CD8-positive, alpha-beta memory T cell (primary cell): ENCODE measurements at regions not wholly inside any gene's neighbourhood (a gene's known extent, or its start where the extent isn't known, plus 50 kb on each side); places are given as distances from the start of the nearest gene placed in this dataset.

ENCODE experiments used
- CTCF ChIA-PET: fragments of 350-600 bp; sonication (Branson Sonifier 250); formaldehyde crosslinking; loops from one replicate; lab custom pipeline; 2021; ENCODE audit warnings: antibody characterized with exemption; lab: Charles Lee
- POLR2A ChIA-PET: fragments of 350-600 bp; sonication (Branson Sonifier 250); formaldehyde crosslinking; loops from one replicate; lab custom pipeline; 2021; ENCODE audit warnings: antibody characterized with exemption; lab: Charles Lee
- DNase-seq, 5 donors: peaks; one replicate each; pipeline versions ENCODE4 v3.0.0 to v3.0.0-alpha.2; 2020 to 2022; ENCODE audit warnings: mixed read lengths in 1 of 5
- H3K27ac ChIP-seq: one replicate; pipeline ENCODE4 v1.7.0; 2013; ENCODE audit warnings: low read depth, mild to moderate bottlenecking, low read length, moderate library complexity
- H3K27me3 ChIP-seq: 2 replicates; pipeline ENCODE4 v1.7.0; 2013; ENCODE audit warnings: low read length, mild to moderate bottlenecking; ENCODE audit not compliant: insufficient read depth, poor library complexity, severe bottlenecking
- H3K36me3 ChIP-seq: 2 replicates; pipeline ENCODE4 v1.7.0; 2013; ENCODE audit warnings: mild to moderate bottlenecking, low read length, moderate library complexity; ENCODE audit not compliant: insufficient read depth
- H3K4me1 ChIP-seq: 2 replicates; pipeline ENCODE4 v1.7.0; 2013; ENCODE audit warnings: mild to moderate bottlenecking, low read length, moderate library complexity; ENCODE audit not compliant: insufficient read depth
- H3K4me3 ChIP-seq: 2 replicates; pipeline ENCODE4 v1.7.0; 2013; ENCODE audit warnings: mild to moderate bottlenecking, low read length
- H3K9me3 ChIP-seq: 2 replicates; pipeline ENCODE4 v1.7.0; 2013; ENCODE audit warnings: mild to moderate bottlenecking, low read length
- H3K27ac Mint-ChIP-seq, 8 donors: one replicate each; pipeline ENCODE4 v1.8.0; 2020 to 2021; ENCODE audit warnings: mixed read lengths in 8 of 8, mild to moderate bottlenecking in 6 of 8, inconsistent platforms in 3 of 8, moderate library complexity in 3 of 8
- H3K27me3 Mint-ChIP-seq, 2 donors: one replicate each; pipeline ENCODE4 v1.8.0; 2020 to 2021; ENCODE audit warnings: mixed read lengths in 2 of 2, mild to moderate bottlenecking in 1 of 2, moderate library complexity in 1 of 2
- H3K36me3 Mint-ChIP-seq, 3 donors: one replicate each; pipeline ENCODE4 v1.8.0; 2020 to 2021; ENCODE audit warnings: mixed read lengths in 3 of 3, inconsistent platforms in 1 of 3, mild to moderate bottlenecking in 1 of 3
- H3K4me1 Mint-ChIP-seq, 3 donors: one replicate each; pipeline ENCODE4 v1.8.0; 2020 to 2021; ENCODE audit warnings: mixed read lengths in 3 of 3, inconsistent platforms in 1 of 3, mild to moderate bottlenecking in 1 of 3
- H3K4me3 Mint-ChIP-seq, 7 donors: one replicate each; pipeline ENCODE4 v1.8.0; 2020 to 2021; ENCODE audit warnings: mixed read lengths in 7 of 7, mild to moderate bottlenecking in 6 of 7, moderate library complexity in 4 of 7, inconsistent platforms in 2 of 7
- H3K9me3 Mint-ChIP-seq, 5 donors: one replicate each; pipeline ENCODE4 v1.8.0; 2020 to 2022; ENCODE audit warnings: mixed read lengths in 5 of 5, mild to moderate bottlenecking in 3 of 5, moderate library complexity in 2 of 5, inconsistent platforms in 1 of 5

DNA sequence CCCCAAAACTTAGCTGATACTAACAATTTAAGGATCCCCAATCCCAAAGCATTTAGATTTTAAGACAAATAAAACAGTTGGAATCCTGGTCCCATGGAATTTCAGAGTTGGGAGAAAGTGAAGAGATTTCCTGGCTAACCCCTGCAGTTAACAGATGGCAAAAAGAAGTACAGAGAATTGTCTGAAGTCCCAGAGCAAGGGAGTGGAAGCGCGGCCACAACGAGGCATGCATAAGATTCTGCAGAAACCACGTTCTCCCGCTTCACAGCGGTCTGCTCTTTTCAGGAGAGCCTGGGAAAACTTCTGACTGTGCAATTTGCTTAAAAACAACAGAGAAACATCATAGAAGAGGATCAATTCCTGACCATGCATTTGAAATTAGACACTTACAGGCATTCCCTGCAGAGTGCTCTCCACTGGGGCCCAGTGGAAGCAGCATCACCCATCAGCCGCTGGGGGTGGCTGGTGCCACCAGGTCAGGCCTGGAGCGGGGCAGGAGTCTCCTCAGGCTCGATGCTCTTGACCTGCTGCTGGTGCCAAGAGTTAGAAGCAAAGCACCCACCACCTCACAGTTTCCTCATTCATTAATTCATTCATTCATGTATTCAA, 226.7 kb upstream of the POU3F1 start:
- H3K27me3 Mint-ChIP-seq, result peaks cover 30 to 66% of the 10 kb centered on the region in 2 donors
- no peak overlapping the region for H3K27ac Mint-ChIP-seq
- ChIA-PET CTCF (no interaction called here), POLR2A (no interaction called here)
- H3K36me3 Mint-ChIP-seq, result no peaks in the 10 kb centered on the region
- no peaks in the 10 kb centered on the region for H3K36me3 ChIP-seq
- peaks cover 0 to 7% (median 6%) of the 10 kb centered on the region in 5 donors for H3K9me3 Mint-ChIP-seq
- no peak overlapping the region for H3K27ac ChIP-seq
- no peak for DNase-seq
- no peaks in the 10 kb centered on the region for H3K4me1 Mint-ChIP-seq
- H3K4me3 ChIP-seq, result no peak overlapping the region
- H3K9me3 ChIP-seq, result no peaks in the 10 kb centered on the region
- no peaks in the 10 kb centered on the region for H3K27me3 ChIP-seq
- no peak overlapping the region for H3K4me3 Mint-ChIP-seq
- H3K4me1 ChIP-seq, result no peaks in the 10 kb centered on the region

GRCh38 chr1:38272515-38272914, 225.9 kb upstream of the POU3F1 start:
- H3K4me1 Mint-ChIP-seq, result no peaks in the 10 kb centered on the region
- Histone ChIP-seq H3K36me3 (no peaks in the 10 kb centered on the region), H3K9me3 (no peaks in the 10 kb centered on the region), H3K4me1 (no peaks in the 10 kb centered on the region), H3K4me3 (no peak overlapping the region), H3K27me3 (no peaks in the 10 kb centered on the region), H3K27ac (no peak overlapping the region)
- ChIA-PET POLR2A (no interaction called here), CTCF (no interaction called here)
- H3K4me3 Mint-ChIP-seq, result no peak overlapping the region
- H3K27me3 Mint-ChIP-seq, result peaks cover 32 to 72% of the 10 kb centered on the region in 2 donors
- H3K27ac Mint-ChIP-seq, result no peak overlapping the region
- H3K36me3 Mint-ChIP-seq, result peaks cover 0 to 1% (median 0%) of the 10 kb centered on the region in 3 donors
- no peak for DNase-seq
- H3K9me3 Mint-ChIP-seq, result peaks cover 0 to 1% (median under 1%) of the 10 kb centered on the region in 5 donors

GRCh38 chr1:38270849-38271633, 224.4 kb upstream of the POU3F1 start:
- H3K27ac ChIP-seq, result no peak overlapping the region
- no peaks in the 10 kb centered on the region for H3K4me1 ChIP-seq
- Mint-ChIP-seq H3K4me1 (no peaks in the 10 kb centered on the region), H3K27me3 (peaks cover 36 to 75% of the 10 kb centered on the region in 2 donors), H3K27ac (no peak overlapping the region), H3K36me3 (peaks cover 0 to 1% (median 0%) of the 10 kb centered on the region in 3 donors), H3K4me3 (no peak overlapping the region), H3K9me3 (no peaks in the 10 kb centered on the region)
- no peaks in the 10 kb centered on the region for H3K36me3 ChIP-seq
- no peaks in the 10 kb centered on the region for H3K27me3 ChIP-seq
- no peak overlapping the region for H3K4me3 ChIP-seq
- no peak for DNase-seq
- CTCF ChIA-PET, result no interaction called here
- POLR2A ChIA-PET, result no interaction called here
- H3K9me3 ChIP-seq, result no peaks in the 10 kb centered on the region

GRCh38 chr1:38269923-38270848, 223.6 kb upstream of the POU3F1 start:
- H3K27ac ChIP-seq, result no peak overlapping the region
- H3K27me3 ChIP-seq, result no peaks in the 10 kb centered on the region
- ChIA-PET POLR2A (no interaction called here), CTCF (no interaction called here)
- H3K9me3 Mint-ChIP-seq, result no peaks in the 10 kb centered on the region
- DNase-seq, result no peak
- peak overlapping the region in 1 of 8 donors; percentile 72 for H3K27ac Mint-ChIP-seq
- no peaks in the 10 kb centered on the region for H3K9me3 ChIP-seq
- H3K4me1 Mint-ChIP-seq, result no peaks in the 10 kb centered on the region
- no peak overlapping the region for H3K4me3 Mint-ChIP-seq
- no peaks in the 10 kb centered on the region for H3K36me3 ChIP-seq
- no peaks in the 10 kb centered on the region for H3K4me1 ChIP-seq
- peaks cover 42 to 76% of the 10 kb centered on the region in 2 donors for H3K27me3 Mint-ChIP-seq
- peaks cover 0 to 1% (median 0%) of the 10 kb centered on the region in 3 donors for H3K36me3 Mint-ChIP-seq
- no peak overlapping the region for H3K4me3 ChIP-seq

- CTCF ChIA-PET, result no interaction called here
- no peaks in the 10 kb centered on the region for H3K9me3 Mint-ChIP-seq
- H3K27me3 Mint-ChIP-seq, result peaks cover 41 to 67% of the 10 kb centered on the region in 2 donors
- Histone ChIP-seq H3K9me3 (no peaks in the 10 kb centered on the region), H3K4me1 (no peaks in the 10 kb centered on the region), H3K4me3 (no peak overlapping the region), H3K27ac (no peak overlapping the region), H3K27me3 (no peaks in the 10 kb centered on the region), H3K36me3 (no peaks in the 10 kb centered on the region)
- no peak for DNase-seq
- peaks cover 0 to 1% (median 0%) of the 10 kb centered on the region in 3 donors for H3K36me3 Mint-ChIP-seq
- no peak overlapping the region for H3K4me3 Mint-ChIP-seq
- no peak overlapping the region for H3K27ac Mint-ChIP-seq
- H3K4me1 Mint-ChIP-seq, result no peaks in the 10 kb centered on the region
- POLR2A ChIA-PET, result no interaction called here
These were observed 221.6 kb upstream of the POU3F1 start for GRCh38 chr1:38268226-38268625.

DNA sequence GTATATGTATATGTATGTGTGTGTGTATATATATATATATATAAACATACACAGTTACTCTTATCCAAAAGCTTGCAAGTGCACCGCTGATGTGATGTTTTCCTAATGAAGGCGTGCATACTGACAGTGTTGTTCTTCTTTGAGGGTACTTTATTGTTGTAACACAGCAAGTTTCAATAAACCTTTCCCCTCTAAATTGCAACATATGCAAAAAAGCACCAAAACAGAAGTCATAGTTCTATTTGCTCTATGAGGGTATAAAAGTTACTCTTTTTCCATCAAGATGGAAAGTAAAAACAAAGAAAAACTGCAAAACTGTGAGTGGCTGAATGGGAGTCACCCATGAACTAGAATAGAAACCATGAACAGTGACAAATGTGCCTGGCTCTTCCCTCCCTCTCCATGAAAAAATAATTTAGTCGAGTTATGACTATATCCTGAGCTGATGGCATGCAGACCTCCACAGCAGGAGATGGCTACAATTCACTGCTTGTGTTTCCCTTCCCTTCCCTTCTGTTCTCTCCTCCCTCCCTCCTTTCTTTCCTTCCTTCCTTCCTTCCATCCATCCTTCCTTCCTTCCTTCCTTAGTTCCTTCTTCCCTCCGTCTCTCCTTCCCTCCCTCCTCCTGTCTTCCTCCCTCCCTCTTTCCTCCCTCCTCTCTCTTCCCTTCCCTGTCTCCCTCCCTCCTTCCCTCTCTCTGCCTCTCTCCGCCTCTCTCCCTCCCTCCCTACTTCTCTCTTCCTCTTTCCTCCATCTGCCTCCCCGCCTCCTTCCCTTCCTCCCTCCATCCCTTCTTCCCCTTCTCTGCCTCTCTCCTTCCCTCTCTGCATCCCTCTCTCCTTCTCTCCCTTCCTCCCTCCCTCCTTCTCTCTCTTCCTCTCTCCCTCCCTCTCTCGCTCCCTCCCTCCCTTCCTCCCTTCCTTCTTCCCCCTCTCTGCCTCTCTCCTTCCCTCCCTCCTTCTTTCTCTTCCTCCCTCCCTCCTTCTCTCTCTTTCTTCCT, 220.7 kb upstream of the POU3F1 start:
- no peaks in the 10 kb centered on the region for H3K9me3 Mint-ChIP-seq
- H3K4me3 Mint-ChIP-seq, result no peak overlapping the region
- H3K9me3 ChIP-seq, result no peaks in the 10 kb centered on the region
- no peaks in the 10 kb centered on the region for H3K4me1 Mint-ChIP-seq
- ChIA-PET CTCF (no interaction called here), POLR2A (no interaction called here)
- no peaks in the 10 kb centered on the region for H3K27me3 ChIP-seq
- H3K4me3 ChIP-seq, result no peak overlapping the region
- no peak for DNase-seq
- H3K27ac Mint-ChIP-seq, result no peak overlapping the region
- H3K27ac ChIP-seq, result no peak overlapping the region
- H3K4me1 ChIP-seq, result no peaks in the 10 kb centered on the region
- H3K27me3 Mint-ChIP-seq, result peaks cover 33 to 58% of the 10 kb centered on the region in 2 donors
- H3K36me3 ChIP-seq, result no peaks in the 10 kb centered on the region
- peaks cover 0 to 1% (median 0%) of the 10 kb centered on the region in 3 donors for H3K36me3 Mint-ChIP-seq

DNA sequence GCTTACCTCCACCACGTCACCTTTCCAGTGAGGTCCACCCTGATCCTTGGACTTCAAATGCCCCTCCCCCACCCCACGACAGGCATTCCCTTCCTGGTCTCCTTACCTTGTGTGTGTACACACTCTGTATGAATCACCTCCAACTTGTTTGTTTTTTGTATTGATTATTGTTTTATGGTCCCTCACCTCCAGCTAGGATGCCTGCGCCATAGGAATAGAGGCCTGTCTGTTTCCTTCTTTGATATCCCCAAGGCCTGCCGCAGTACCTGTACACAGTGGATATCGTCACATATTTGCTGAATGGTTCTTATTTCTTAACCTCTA, 219.6 kb upstream of the POU3F1 start:
- no peak overlapping the region for H3K27ac ChIP-seq
- H3K36me3 ChIP-seq, result no peaks in the 10 kb centered on the region
- Mint-ChIP-seq H3K9me3 (no peaks in the 10 kb centered on the region), H3K36me3 (peaks cover 0 to 1% (median 0%) of the 10 kb centered on the region in 3 donors), H3K27me3 (peaks cover 23 to 59% of the 10 kb centered on the region in 2 donors), H3K4me1 (no peaks in the 10 kb centered on the region), H3K4me3 (no peak overlapping the region), H3K27ac (peak overlapping the region in 1 of 8 donors; percentile 62)
- no peak for DNase-seq
- H3K9me3 ChIP-seq, result no peaks in the 10 kb centered on the region
- H3K4me1 ChIP-seq, result no peaks in the 10 kb centered on the region
- H3K27me3 ChIP-seq, result no peaks in the 10 kb centered on the region
- POLR2A ChIA-PET, result no interaction called here
- CTCF ChIA-PET, result no interaction called here
- no peak overlapping the region for H3K4me3 ChIP-seq
